Activated naive CD4-positive, alpha-beta T cell treated with anti-CD3 and anti-CD28 coated beads, Interleukin-2, amount 50 U/mL, for 72 hours (primary cell): ENCODE measurements at regions not wholly inside any gene's neighbourhood (a gene's known extent, or its start where the extent isn't known, plus 50 kb on each side); places are given as distances from the start of the nearest gene placed in this dataset.

Experiments
- ATAC-seq, 2 donors: fragments of 150-1000 bp; cut with Tn5 transposase; 2 replicates each; pipeline ENCODE4 v1.10.0; 2021; ENCODE audit warnings: mild to moderate bottlenecking in 2 of 2, moderate library complexity in 2 of 2
- DNase-seq, 2 donors: peaks; one replicate each; pipeline ENCODE4 v3.0.0; 2021 to 2022; ENCODE audit warnings: low spot score in 2 of 2
- H3K27ac Mint-ChIP-seq, 2 donors: one replicate each; pipeline ENCODE4 v1.8.0; 2022; ENCODE audit warnings: mild to moderate bottlenecking in 2 of 2, mixed read lengths in 2 of 2
- H3K36me3 Mint-ChIP-seq, 2 donors: one replicate each; pipeline ENCODE4 v1.8.0; 2022; ENCODE audit warnings: mixed read lengths in 2 of 2
- H3K9me3 Mint-ChIP-seq, 2 donors: one replicate each; pipeline ENCODE4 v1.8.0; 2022; ENCODE audit warnings: mixed read lengths in 2 of 2

- DNase-seq (no peak), ATAC-seq (no peak)
- Mint-ChIP-seq H3K9me3 (peaks cover 0 to 9% of the 10 kb centered on the region in 2 donors), H3K36me3 (no peaks in the 10 kb centered on the region), H3K27ac (peak overlapping the region; percentile 16 to 55)
These were observed 115.2 kb downstream of the CD47 start for GRCh38 chr3:107975529-107976201.

- no peak for ATAC-seq
- Mint-ChIP-seq H3K9me3 (peaks cover 0 to 4% of the 10 kb centered on the region in 2 donors), H3K36me3 (no peaks in the 10 kb centered on the region), H3K27ac (no peak overlapping the region)
- no peak for DNase-seq
These were observed 116.9 kb downstream of the CD47 start for GRCh38 chr3:107973961-107974360.

GRCh38 chr3:107973152-107973551, 117.7 kb downstream of the CD47 start:
- peaks cover 0 to 4% of the 10 kb centered on the region in 2 donors for H3K9me3 Mint-ChIP-seq
- ATAC-seq (no peak), DNase-seq (no peak)
- no peak overlapping the region for H3K27ac Mint-ChIP-seq
- no peaks in the 10 kb centered on the region for H3K36me3 Mint-ChIP-seq

GRCh38 chr3:107970993-107971580, 119.7 kb downstream of the CD47 start:
- H3K27ac Mint-ChIP-seq: no peak overlapping the region
- DNase-seq: no peak
- H3K36me3 Mint-ChIP-seq: no peaks in the 10 kb centered on the region
- no peak for ATAC-seq
- peaks cover 0 to 4% of the 10 kb centered on the region in 2 donors for H3K9me3 Mint-ChIP-seq

- peaks cover 0 to 4% of the 10 kb centered on the region in 2 donors for H3K9me3 Mint-ChIP-seq
- no peak for DNase-seq
- H3K27ac Mint-ChIP-seq: peak overlapping the region in 1 of 2 donors; percentile 19
- peak; percentile 16 to 67 for ATAC-seq
- H3K36me3 Mint-ChIP-seq: no peaks in the 10 kb centered on the region
These were observed 120.6 kb downstream of the CD47 start for GRCh38 chr3:107969994-107970819.

GRCh38 chr3:107969525-107969924, 121.3 kb downstream of the CD47 start:
- Mint-ChIP-seq H3K27ac (no peak overlapping the region), H3K9me3 (peaks cover 0 to 4% of the 10 kb centered on the region in 2 donors), H3K36me3 (no peaks in the 10 kb centered on the region)
- no peak for DNase-seq
- peak in 1 of 2 donors; percentile 26 for ATAC-seq

GRCh38 chr3:107966276-107966675, 124.6 kb downstream of the CD47 start:
- H3K36me3 Mint-ChIP-seq: no peaks in the 10 kb centered on the region
- ATAC-seq (no peak), DNase-seq (no peak)
- no peak overlapping the region for H3K27ac Mint-ChIP-seq
- H3K9me3 Mint-ChIP-seq: peaks cover 0 to 8% of the 10 kb centered on the region in 2 donors

- ATAC-seq: no peak
- peaks cover 0 to 14% of the 10 kb centered on the region in 2 donors for H3K9me3 Mint-ChIP-seq
These were observed 125.6 kb downstream of the CD47 start for GRCh38 chr3:107965136-107965655.

GRCh38 chr3:107963581-107963980, 127.2 kb downstream of the CD47 start:
- Mint-ChIP-seq H3K9me3 (peaks cover 6 to 20% of the 10 kb centered on the region in 2 donors), H3K27ac (no peak overlapping the region), H3K36me3 (no peaks in the 10 kb centered on the region)
- DNase-seq: no peak
- no peak for ATAC-seq

More at GRCh38 chr3:107965136-107965655, 125.6 kb downstream of the CD47 start:
- Mint-ChIP-seq H3K36me3 (no peaks in the 10 kb centered on the region), H3K27ac (no peak overlapping the region)
- DNase-seq: no peak

- Mint-ChIP-seq H3K9me3 (peaks cover 6 to 20% of the 10 kb centered on the region in 2 donors), H3K36me3 (no peaks in the 10 kb centered on the region), H3K27ac (no peak overlapping the region)
- DNase-seq (no peak), ATAC-seq (no peak)
These were observed 127.9 kb downstream of the CD47 start for GRCh38 chr3:107962946-107963345.

GRCh38 chr3:107962037-107962436, 128.8 kb downstream of the CD47 start:
- DNase-seq: no peak
- H3K27ac Mint-ChIP-seq: no peak overlapping the region
- H3K9me3 Mint-ChIP-seq: peaks cover 6 to 20% of the 10 kb centered on the region in 2 donors
- no peaks in the 10 kb centered on the region for H3K36me3 Mint-ChIP-seq
- no peak for ATAC-seq

GRCh38 chr3:107959550-107960154, 131.2 kb downstream of the CD47 start:
- DNase-seq (no peak), ATAC-seq (no peak)
- Mint-ChIP-seq H3K9me3 (peaks cover 6 to 20% of the 10 kb centered on the region in 2 donors), H3K27ac (no peak overlapping the region), H3K36me3 (no peaks in the 10 kb centered on the region)

- ATAC-seq (no peak), DNase-seq (no peak)
- Mint-ChIP-seq H3K36me3 (no peaks in the 10 kb centered on the region), H3K9me3 (peaks cover 6 to 16% of the 10 kb centered on the region in 2 donors), H3K27ac (no peak overlapping the region)
These were observed 132.7 kb downstream of the CD47 start for GRCh38 chr3:107958146-107958545.

GRCh38 chr3:107956991-107957900, 133.6 kb downstream of the CD47 start:
- peaks cover 6 to 14% of the 10 kb centered on the region in 2 donors for H3K9me3 Mint-ChIP-seq
- DNase-seq (no peak), ATAC-seq (no peak)
- no peaks in the 10 kb centered on the region for H3K36me3 Mint-ChIP-seq
- no peak overlapping the region for H3K27ac Mint-ChIP-seq

- Mint-ChIP-seq H3K9me3 (peaks cover 3 to 4% of the 10 kb centered on the region in 2 donors), H3K36me3 (no peaks in the 10 kb centered on the region), H3K27ac (no peak overlapping the region)
- no peak for ATAC-seq
- DNase-seq: no peak
These were observed 136.0 kb downstream of the CD47 start for GRCh38 chr3:107954845-107955244.

GRCh38 chr3:107953722-107954121, 137.1 kb downstream of the CD47 start:
- H3K36me3 Mint-ChIP-seq: no peaks in the 10 kb centered on the region
- no peak overlapping the region for H3K27ac Mint-ChIP-seq
- ATAC-seq: no peak
- no peak for DNase-seq
- H3K9me3 Mint-ChIP-seq: no peaks in the 10 kb centered on the region
